AG20443 (cell line): ENCODE measurements at regions not wholly inside any gene's neighbourhood (a gene's known extent, or its start where the extent isn't known, plus 50 kb on each side); places are given as distances from the start of the nearest gene placed in this dataset.

ENCODE experiments used
- DNase-seq: peaks from one replicate; pipeline ENCODE4 v3.0.0; 2012; ENCODE audit warnings: low spot score, mixed read lengths

DNA sequence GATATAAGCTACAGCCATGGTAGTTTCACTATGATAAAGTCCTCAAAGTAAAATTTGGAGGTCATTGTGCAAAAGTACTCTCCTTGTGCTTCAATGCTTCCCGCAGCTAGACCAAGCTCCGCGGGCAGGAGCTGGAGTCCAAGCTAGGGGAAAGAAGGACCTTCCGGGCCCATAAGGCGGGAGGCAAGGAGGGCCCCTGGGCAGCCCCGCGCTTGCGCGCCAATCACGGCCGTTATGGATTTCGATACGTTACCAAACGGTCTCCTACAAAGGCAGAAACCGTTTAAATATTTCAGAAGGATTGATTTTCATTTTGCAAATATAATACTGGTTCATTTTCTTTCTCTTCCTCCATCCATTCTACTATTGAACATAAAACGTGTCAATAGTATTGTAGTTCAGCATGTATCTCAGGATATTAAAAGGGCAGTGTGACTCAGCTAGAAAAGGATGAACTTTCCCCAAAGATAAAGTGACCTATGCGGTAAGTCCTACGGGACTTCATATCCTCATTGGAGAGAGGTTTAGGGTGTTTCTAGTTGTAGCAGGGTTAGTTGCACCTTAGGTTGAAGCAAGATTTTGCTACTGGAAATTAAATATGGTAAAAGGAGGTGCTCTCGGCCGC, 128.0 kb downstream of the KIF20B start:
- DNase-seq: no peak

DNA sequence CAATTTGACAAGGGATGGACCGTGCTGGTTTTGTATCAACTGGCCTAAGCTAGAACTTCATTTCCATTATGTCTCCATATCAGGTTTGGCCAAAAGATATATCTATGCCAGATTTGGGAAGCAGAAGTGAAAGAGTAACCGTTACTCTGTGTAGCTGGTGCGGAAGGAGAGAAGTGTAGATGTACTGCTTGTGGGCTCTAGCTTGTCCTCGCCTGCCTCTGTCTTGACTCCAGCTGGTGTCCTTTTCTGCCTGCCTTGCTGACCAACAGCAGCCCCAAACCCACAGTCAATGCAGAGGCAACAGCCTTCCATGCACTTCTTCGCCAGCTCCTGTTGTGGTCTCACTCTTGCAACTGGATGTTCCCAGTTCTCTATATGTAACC, 128.5 kb downstream of the KIF20B start:
- no peak for DNase-seq

DNA sequence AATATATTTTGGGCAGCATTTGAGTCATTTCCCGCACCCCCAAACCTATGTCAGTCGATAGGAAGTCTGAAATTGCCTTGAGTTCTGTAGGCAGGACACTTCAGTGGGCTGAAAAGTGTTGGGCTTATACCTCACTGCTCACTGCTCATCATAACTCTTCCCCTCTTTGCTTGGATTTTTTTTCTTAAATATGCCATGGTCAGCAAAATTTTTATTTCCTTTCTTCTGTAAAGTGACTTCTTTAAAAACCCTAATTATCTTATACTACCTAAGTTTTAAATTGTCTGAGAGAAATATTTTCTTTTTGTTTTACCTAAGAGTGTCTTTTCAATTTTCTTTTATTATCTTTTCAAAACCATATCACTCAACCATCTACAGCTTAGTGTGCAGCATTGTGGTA, 129.2 kb downstream of the KIF20B start:
- no peak for DNase-seq

DNA sequence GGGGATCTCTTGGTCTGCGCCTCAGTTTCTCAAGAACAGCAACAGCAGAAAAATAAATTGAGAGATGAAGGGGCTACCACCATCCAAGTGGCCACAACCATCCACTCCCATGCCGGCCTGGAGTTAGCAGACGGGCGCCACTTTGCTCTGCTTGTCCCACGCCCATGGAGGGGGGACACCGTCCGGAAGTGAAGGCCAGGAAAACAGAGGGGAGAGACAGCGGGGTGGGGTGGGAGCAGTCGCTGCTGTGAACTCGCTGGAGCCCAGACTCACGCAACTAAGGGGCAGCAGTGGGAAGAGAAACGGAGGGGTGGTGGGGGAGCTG, 135.4 kb downstream of the KIF20B start:
- peak; percentile 21 for DNase-seq

DNA sequence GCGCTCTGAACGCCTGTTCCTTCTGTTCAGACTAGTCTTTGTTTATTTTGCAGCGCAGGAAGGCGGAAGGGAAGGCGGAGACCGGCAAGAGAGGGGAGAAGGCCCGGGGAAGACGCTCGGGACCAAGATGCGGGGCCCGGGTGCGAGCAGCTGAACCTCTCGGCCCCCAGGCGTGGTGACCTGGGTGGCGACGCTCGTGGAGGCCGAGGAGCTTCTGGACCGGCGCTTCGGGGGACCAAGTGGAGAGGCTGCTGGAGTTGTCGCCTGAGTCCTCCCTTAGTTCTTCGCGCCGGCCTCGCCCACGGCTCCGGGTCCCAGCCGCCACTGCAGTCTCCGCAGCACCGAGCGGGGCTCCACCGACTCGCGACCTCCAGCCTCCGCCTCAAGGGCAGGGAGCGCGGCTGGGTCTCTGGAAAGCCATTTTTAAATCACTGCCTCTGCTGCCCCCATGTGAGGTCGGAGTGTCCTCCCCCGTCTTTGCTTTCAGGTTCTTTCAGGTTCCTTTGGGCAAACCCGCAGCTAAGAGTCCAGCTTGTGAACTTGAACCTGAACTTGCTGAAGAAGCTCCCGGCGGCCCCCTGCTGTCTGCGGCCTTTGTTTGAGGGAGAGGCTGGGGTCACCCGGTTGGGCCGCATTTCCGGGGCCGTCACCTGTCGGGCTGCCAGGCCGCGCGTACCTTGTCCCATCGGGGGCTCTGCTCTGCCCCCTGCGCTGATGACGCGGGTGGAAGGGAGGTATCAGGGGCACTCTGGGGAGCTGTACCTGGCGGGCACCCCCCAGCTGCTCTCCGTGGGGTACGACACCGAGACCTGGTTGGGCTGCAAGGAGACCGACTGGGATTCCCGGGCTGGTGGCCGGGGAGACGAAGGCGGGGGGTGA, 136.0 kb downstream of the KIF20B start:
- DNase-seq: peak; percentile 43

DNA sequence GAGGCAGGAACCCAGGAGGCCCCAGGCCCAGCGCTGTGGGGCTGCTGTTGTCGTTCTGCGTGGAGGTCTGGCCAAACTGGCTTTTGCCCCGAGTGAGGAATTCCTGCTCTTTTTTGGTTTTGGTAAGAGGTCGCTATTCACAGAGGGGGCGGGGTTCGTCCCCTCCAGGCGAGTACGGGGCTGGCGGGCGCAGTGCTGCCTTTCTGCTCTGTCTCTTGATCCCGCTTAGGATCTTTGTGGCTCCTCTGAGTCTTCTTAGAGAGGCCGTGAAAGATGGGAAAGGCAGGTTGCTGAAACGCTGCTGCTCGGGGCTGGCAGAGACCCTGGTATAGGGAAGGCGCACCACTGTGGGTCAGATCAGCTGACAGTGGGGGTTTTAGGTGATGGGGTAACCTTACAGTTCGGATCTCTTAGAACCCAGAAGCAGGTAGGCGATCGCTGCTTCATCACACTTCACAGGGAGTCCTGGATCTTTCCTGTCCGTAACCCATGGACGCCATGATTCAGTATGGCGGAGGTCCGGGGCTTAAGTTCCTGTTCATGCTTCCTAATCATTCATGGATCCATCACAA, 136.7 kb downstream of the KIF20B start:
- peak; percentile 19 for DNase-seq

DNA sequence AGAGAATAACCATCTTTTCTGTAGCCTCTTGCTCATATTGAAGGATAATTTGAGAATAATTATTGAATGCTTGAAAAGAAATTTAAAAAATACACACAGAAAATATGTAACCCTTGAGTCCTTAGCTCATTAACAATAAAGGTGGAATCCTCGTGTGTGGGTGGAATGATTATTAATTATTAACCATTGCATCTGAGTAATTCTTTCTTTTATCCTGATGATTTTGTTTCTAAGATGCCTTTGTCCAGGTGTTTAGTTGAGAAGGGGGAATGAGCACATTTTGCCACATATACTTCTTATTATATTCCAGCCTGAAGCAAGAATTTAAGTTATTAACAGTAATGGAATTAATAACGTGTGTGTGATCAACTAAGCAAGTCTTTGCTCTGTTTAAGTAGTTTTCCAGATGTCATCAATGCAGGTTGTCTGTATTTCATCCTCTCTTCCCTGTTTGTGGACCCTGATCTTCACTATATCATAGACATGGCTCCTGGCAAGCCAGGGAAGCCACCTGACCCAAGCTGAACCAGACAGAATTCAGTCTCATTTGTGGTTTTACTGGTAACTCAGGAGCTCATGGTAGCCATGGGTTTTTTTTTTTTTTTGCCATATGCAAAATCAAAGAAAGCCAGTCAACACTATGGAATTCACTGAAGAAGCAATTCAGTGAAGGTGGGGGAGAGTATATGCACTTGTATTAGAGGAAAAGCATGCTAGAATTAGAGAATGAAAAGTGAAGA, 144.3 kb downstream of the KIF20B start:
- DNase-seq: no peak

DNA sequence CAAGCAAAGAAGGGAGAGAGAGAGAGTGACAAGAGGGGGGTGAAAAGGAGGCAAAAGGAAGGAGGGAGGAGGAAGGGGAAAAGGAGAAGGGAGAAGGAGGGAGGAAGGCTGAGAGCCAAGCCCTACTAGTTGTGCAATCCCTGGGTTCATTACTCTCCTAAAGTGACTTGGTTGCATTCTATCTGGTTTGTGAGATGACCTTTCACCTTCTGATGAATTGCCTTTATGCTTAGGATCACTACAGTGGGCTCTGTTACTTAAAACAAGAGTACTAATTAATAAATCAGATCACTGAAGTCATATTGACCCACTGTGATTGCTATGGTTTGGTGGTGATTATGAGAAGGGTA, 144.9 kb downstream of the KIF20B start:
- DNase-seq: no peak

DNA sequence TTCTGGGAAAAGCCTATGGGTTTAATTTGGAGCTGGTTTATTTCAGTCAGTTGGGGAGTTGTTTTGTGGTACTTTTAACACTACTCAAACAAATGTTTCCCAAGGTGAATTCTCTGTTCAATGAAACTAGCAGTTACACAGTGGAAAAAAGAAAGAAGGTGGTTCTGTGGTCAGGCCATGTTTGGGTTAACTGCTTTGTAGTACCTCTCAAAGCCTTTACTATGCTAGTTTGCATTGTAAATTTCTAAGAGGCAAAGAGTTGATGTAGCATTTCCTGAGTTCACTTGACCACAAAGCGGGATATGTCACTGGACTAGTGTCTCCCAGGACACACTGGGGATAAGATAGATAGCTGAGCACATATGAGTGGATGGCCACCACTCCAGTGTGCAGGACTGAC, 145.4 kb downstream of the KIF20B start:
- DNase-seq: no peak

DNA sequence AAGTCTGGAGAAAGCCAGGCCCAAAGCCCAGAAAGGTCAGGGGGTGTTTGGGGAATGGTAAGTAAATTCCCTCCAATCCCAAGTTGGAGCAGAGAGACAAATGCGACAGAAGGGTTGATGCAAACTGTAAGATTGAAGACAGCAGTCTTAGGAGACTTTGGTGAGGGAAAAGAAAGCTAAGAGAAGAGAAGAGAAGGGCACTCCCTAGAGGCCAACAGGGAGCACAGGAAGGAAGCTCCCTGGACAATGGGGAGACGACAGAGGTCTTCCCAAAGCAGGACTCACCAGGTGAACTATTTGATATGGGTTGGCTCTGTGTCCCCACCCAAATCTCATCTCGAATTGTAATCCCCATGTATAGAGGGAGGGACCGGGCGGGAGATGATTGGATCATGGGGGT, 151.5 kb downstream of the KIF20B start:
- DNase-seq: no peak

DNA sequence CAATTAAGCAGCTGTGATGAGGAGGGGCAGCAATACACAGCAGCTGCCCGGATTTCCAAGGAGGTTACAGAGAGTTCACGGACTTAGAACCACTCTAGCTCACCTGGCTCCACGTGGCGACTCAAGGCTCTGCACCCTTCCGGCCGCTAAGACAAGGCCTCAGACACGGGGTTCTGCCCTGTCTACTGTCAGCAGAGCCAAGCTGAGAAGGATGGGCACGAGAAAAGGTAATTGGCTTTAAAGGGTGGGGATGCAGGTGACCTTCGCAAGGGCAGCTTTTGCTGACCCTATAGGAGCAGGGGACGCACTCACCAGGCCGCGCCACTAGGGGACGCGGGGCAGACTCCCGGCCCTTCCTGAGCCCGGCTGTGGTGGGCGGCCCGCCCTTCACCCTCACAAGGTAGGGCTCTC, 152.4 kb downstream of the KIF20B start:
- no peak for DNase-seq

DNA sequence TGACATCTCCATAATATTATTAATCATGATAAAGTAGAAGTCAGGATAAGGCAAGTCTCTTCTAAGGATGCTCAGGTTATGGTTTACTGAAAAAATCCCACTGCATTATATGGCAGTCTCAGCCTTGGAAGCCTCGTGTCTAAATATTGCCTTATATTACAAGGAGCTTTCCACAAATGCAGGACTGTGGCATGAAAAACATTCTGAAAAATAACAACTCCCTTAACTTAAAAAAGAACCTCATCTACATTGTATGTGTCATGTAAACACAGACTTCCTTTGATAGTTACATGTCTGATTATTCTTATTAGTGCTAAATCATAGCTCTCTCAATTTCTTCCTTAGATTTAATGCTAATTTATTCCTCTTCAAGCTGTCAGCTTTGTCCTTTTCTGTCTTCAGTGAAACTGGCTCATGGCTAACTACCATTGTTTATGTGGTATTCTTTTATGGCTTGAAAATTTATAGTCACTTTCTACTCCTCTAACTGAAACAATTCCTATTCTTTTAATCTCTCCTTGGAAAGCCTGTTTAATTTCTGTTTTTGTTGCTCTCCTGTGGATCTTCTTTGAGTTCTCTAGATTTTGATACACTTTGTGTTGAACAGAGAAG, 156.1 kb downstream of the KIF20B start:
- DNase-seq: no peak

DNA sequence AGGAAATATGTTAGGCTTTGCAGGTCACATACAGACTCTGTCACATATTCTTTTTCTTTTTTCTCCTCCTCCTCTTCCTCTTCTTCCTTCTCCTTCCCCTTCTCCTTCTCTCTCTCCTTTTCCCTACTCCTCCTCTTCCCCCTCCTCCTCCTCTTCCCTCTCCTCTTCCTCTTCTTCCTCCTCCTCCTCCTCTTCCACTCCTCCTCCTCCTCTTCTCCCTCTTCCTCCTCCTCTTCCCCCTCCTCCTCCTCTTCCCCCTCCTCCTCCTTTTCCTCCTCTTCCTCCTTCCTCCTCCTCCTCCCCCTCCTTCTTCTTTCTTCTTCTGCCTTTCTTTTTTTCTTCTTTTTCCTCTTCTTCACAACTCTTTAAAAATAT, 159.8 kb downstream of the KIF20B start:
- DNase-seq: no peak

DNA sequence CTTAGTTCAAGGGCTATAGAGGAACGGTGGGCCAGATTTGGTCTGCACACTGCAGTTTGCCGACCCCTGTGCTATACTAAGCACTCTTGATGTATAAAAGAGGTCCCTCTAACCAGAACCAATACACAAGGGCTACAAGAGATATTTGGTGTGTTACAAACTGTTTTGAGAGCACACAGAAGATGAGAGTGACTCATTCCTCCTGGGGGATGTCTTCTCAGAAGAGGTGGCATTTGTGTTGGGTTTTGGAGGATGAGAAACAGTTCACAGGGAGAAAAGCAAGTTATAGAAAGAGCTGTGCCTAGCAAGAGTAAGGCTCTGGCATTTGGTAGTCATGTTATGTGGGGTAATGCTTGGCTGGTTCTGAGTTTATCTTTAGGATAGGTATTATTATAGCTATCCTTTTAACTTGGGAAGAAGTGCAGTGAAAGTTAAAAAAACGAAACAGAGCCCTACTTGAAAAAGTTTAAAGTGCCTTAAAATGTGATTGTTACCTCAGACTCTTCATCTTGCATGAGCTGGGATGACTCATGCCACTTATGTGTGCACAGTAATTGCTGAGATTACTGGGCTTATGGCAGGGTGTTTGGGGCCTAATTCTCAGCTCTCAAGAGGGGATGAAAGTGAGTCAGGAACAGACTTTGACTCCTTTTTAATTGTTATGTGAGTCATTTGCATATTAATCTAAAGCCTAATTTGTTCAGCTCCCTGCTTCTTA, 160.4 kb downstream of the KIF20B start:
- peak; percentile 41 for DNase-seq

DNA sequence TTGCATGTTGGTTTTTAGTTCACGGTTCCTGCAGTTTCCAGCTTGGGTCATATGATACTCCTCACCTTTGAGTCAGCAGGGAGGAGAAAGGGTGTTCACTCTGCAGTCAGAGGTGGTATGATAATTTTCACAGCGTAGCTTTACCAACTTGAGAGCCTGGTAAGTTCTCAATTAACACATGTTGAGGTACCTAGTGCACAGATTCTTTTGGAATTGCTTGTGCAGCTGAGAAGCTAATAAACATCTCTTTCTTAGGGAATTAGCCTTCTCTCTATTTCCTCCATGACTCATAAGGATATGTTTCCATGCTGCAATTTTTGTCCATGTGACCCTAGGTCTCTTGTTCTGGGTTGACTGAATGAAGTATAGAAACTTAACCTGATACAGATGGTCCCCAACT, 166.6 kb downstream of the KIF20B start:
- DNase-seq: no peak

DNA sequence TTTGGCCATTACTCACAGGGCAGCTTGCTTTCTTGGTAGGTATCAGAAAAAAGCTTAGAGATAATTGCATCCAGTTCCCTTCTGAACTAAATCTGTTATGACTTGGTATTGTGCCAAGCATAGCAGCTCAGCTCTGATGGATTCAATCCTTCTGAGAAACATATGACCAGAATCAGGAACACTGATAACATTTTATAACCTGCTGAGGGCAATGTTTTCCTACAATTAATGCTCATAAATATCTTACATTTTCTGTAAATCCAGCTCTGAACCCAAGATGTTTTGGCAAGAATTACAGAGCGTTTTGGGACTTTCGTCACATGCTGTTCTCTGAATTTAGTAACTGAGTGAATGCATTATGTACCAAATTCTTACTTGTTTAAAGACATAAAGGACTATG, 167.8 kb downstream of the KIF20B start:
- DNase-seq: no peak

DNA sequence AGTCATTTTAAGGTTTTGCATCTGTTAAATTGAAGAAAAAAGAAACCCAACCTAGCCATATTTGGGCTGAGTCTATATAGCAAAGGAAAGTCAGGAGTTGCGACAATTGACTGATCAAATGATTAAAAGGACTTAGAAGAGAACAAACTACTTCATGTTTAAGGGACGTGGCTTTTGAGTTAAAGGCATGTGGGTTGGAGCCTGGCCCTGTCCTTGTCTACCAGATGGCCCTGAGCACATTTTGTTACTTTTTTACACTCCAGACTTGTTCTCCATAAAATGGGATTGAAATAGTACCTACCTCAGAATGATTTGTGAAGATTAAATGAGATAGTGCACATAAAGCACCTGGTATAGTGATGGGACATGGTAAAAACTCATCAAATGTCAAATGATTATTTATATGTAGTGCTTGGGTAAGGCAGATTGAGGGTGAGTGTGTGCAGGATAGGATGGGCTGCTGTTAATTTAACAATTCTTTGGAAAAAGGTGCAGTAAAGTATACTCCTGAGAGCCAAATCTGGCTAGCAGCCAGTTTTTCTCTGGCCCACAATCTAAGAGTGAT, 168.3 kb downstream of the KIF20B start:
- DNase-seq: no peak

DNA sequence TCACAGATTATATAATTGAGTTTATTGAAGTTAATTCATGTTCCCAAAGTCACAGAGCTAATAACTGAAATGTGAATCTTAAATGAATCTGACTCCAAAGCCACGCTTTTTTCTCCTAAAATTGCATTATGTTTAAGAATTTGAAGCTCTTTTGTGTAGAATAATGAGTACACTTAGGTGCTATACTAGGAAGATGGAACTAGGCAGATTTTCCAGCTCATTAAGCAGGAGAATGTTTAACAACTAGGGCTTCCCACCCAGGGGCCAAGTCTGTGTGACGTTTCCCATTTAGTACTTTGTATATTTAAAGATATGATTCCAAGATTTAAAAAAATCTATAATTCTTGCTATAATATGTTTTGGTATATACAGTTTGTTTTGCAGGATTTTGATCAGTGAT, 169.5 kb downstream of the KIF20B start:
- no peak for DNase-seq

DNA sequence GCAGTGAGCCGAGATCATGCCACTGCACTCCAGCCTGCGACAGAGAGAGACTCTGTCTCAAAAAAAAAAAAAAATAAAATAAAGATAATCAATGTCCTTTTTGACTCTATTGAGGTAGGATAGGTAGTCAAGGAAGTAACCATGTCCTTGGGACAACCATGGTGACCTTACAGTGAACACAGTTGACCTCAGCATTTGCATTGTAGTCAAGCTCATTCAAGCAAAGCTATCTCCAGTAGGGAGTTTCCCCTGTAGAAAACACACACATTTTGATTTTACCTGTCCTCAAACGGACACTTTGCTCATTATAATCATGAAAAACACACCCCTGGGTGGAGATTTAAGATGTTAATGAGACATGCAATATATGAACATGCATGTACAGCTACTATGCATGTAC, 171.7 kb downstream of the KIF20B start:
- no peak for DNase-seq

DNA sequence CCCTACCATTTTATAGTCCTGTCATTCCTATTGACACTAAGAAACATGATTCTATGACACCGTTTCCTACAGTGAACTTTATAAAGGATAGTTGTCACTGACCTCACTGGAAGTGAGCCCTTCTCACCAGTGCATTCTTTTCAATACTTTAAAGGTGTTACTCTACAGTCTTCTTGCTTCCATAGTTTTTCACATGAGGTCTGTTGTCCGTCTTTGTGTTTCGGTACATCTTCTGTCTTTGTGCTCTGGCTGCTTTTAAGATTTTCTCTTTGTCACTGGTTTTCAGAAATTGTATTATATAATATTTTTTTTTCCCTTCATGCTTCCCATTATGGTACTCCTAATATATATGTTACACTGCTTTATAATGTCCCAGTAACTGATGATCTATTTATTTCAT, 174.2 kb downstream of the KIF20B start:
- DNase-seq: no peak

DNA sequence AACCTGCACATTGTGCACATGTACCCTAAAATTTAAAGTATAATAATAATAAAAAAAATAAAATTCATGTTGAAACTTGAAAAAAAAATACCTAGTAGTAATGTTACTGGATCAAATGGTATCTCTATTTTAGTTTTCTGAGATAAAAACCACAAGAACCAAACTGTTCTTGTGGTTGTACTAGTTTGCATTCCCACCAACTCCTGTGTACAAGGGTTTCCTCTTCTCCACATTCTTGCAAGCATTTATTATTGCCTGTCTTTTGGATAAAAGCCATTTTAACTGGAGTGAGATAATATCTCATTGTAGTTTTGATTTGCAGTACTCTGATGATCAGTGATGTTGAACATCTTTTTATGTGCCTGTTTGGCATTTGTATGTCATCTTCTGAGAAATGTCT, 177.7 kb downstream of the KIF20B start:
- DNase-seq: no peak

DNA sequence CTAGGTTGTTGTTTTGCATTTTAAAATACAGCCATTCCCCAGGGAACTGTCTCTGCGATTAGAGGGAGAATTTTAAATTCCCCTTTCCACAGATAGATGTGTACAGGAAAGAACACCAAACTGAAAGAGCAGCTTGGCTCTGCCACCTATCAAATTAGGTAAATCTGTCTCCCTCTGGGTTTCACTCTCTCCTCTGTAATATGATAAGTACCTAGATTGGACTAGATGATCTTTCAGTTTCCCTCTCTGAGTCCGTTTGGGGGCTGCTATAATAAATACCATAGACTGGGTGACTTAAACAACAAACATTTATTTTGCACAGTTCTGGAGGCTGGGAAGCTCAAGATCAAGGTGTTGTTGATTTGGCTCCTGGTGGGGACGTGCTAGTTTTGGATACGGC, 186.0 kb downstream of the KIF20B start:
- DNase-seq: no peak
